Astrocyte of the hippocampus (primary cell): ENCODE measurements at regions not wholly inside any gene's neighbourhood (a gene's known extent, or its start where the extent isn't known, plus 50 kb on each side); places are given as distances from the start of the nearest gene placed in this dataset.

Experiments
- DNase-seq: peaks from one replicate; pipeline ENCODE4 v3.0.0; 2011; ENCODE audit warnings: low read depth, low spot score

GRCh38 chr2:43129676-43130547 lies 96.5 kb downstream of the ZFP36L2 start:
- DNase-seq: peak; percentile 43

GRCh38 chr2:43128559-43128955 lies 97.8 kb downstream of the ZFP36L2 start:
- DNase-seq: no peak

- no peak for DNase-seq
Measured at GRCh38 chr2:43127941-43128558, 98.4 kb downstream of the ZFP36L2 start.

GRCh38 chr2:43127208-43127940 lies 99.0 kb downstream of the ZFP36L2 start:
- DNase-seq: no peak

- no peak for DNase-seq
Measured at GRCh38 chr2:43126817-43127207, 99.6 kb downstream of the ZFP36L2 start.

GRCh38 chr2:43125090-43125998 lies 101.1 kb downstream of the ZFP36L2 start:
- no peak for DNase-seq

- no peak for DNase-seq
Measured at GRCh38 chr2:43124687-43125057, 101.7 kb downstream of the ZFP36L2 start.

GRCh38 chr2:43123981-43124686 lies 102.3 kb downstream of the ZFP36L2 start:
- DNase-seq: no peak

GRCh38 chr2:43123486-43123885 lies 102.9 kb downstream of the ZFP36L2 start:
- DNase-seq: no peak

GRCh38 chr2:43123028-43123427 lies 103.4 kb downstream of the ZFP36L2 start:
- DNase-seq: no peak

- DNase-seq: no peak
Measured at GRCh38 chr2:43121580-43122314, 104.7 kb downstream of the ZFP36L2 start.

- DNase-seq: no peak
Measured at GRCh38 chr2:43119303-43119702, 107.1 kb downstream of the ZFP36L2 start.

- no peak for DNase-seq
Measured at GRCh38 chr2:43117521-43118143, 108.8 kb downstream of the ZFP36L2 start.

GRCh38 chr2:43116988-43117387 lies 109.4 kb downstream of the ZFP36L2 start:
- DNase-seq: no peak

- DNase-seq: no peak
Measured at GRCh38 chr2:43115881-43116280, 110.5 kb downstream of the ZFP36L2 start.

GRCh38 chr2:43114210-43114609 lies 112.2 kb downstream of the ZFP36L2 start:
- DNase-seq: peak; percentile 52

- DNase-seq: no peak
Measured at GRCh38 chr2:43111788-43112554, 114.4 kb downstream of the ZFP36L2 start.

GRCh38 chr2:43110442-43110871 lies 115.9 kb downstream of the ZFP36L2 start:
- DNase-seq: peak; percentile 92

GRCh38 chr2:43109261-43109743 lies 117.1 kb downstream of the ZFP36L2 start:
- no peak for DNase-seq
